ENCODE measurements at regions not wholly inside any gene's neighbourhood (a gene's known extent, or its start where the extent isn't known, plus 50 kb on each side); places are given as distances from the start of the nearest gene placed in this dataset.

DNA sequence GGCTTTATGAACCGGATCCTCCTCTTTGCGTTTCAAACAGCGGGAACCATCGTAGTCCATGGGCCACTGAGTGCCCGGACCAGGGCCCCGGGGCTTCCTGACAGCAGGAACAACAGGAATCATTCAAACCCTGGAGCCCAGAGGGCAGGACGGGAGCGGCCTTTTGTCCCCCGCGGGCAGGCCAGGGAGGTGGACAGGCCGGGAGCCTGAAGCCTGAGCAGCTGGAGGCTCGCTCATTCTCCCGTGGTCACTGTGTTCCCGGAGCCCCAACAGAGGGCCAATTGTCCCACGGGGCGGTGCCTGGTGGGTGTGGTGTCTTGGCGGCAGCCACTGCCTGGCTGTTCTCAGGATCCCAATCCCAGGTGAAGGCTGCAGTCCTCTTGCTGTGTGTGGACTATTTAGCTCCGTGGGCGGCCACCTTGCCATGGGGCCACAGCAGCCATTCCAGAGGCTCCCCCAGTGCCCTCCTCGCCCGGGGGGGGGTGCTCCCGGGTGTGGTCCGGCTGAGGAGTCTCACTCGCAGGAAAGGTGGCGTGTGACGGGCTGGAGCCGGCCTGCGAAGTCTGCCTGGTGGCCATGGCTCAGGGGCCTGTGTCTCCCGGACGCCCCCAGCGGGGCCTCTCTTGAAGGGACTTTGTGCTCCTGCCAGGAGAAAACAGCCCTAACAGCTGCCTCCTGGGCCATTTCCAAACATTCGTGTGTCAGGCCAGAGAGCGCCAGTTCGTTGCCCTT is 77.2 kb upstream of the BHLHE23 start:
- DNase-seq = no peak

DNA sequence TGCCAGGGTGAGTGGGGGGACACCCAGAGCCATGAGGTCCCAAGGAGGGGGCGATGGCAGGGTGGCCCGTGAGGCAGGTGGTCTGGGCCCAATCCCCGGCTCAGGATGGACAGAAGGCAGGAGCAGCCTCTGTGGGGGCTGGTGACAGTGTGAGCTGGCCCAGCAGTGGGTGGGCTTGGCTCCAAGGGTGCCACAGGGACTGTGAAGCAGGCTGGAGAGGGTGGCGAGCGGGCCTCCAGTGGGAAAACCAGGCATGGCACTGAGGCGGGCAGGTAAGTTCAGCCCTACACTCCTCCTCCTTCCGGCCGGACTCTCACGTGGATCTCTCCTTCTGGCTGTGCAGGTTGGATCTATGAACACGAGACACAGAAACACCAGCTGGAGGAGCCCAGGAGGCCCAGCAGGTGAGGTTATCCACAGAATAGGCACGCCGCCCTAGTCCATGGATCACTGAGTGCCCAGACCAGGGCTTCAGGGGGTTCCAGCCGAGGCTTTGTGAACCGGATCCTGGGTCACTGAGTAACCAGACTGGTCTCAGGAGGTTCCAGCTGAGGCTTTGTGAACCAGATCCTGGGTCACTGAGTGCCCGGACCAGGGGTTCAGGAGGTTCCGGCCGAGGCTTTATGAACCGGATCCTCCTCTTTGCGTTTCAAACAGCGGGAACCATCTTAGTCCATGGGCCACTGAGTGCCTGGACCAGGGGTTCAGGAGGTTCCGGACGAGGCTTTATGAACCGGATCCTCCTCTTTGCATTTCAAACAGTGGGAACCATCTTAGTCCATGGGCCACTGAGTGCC is 76.4 kb upstream of the BHLHE23 start:
- DNase-seq = no peak

- DNase-seq = no peak
Observed at GRCh38 chr20:63082308-63082938, 75.7 kb upstream of the BHLHE23 start.

DNA sequence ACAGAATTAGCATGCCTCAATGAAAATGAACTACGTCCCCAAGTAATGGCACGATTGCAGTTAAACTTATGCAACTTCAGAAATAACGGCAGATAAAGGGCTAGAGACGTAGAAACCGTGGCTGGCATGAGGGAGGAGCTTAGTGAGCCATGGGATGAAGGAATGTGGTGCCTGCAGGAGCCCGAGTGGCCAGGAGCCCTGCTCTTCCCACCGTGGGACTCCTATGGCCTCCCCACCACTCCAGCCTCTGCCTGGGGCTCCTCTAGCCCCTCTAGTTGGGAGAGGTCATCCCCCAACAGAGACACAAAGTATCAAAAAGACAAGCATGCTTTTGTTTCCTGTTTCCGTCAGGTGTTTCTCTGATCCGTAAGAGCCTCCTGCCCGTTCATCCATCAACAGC is 75.1 kb upstream of the BHLHE23 start:
- no peak for DNase-seq

DNA sequence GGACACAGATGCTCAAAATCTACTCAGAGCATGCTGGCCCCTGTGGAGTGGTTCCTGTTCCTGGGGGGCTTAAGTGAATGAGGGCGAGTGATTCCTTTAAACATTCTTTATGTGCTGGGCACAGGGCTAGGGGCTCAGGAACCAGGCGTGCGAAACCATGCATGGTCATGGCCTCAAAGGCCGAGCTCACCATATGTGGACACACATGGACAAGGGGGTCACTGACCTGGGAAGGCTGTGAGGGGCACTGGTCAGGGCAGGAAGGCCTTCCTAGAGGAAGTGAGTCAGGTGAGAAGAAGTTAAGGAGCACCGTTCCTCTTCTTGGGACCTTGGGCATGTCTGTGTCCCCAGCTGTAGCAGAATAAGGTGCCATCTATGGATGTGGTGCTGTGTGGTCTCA is 74.6 kb upstream of the BHLHE23 start:
- DNase-seq = no peak

- no peak for DNase-seq
Observed at GRCh38 chr20:63080811-63081210, 74.0 kb upstream of the BHLHE23 start.

GRCh38 chr20:63080411-63080810 is 73.6 kb upstream of the BHLHE23 start:
- DNase-seq = no peak

DNA sequence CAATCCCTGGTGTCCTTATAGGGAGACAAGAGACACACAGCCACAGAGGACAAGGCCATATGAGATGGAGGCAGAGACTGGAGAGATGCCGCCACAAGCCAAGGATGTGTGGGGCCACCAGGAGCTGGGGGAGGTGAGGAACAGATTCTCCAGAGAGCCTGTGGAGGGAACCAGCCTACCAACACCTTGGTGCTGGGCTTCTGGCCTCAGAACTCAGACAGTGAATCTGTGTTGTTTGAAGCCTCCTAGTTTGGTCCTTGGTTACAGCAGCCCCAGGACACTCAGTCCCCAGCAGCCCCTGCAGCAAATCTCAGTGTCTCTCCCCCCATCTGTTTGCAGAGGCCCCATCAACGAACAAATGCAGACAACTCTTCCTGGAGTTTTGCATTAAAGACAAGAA is 73.2 kb upstream of the BHLHE23 start:
- DNase-seq = no peak

DNA sequence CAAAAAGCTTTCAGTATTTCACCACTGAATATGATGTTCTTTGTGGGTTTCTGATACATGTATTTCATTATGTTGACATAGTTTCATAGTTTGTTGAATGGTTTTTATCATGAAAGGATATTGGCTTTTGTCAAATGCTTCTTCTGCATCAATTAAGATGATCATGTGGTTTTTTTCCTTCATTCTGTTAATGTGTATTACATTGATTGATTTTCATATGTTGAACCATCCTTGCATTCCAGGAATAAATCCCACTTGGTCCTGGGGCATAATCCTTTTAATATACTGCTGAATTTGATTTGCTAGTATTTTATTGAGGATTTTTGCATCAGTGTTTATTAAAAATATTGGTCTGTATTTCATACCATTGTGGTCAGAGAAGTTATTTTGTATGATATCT is 70.9 kb upstream of the BHLHE23 start:
- no peak for DNase-seq

- no peak for DNase-seq
Observed at GRCh38 chr20:63076421-63076820, 69.7 kb upstream of the BHLHE23 start.

DNA sequence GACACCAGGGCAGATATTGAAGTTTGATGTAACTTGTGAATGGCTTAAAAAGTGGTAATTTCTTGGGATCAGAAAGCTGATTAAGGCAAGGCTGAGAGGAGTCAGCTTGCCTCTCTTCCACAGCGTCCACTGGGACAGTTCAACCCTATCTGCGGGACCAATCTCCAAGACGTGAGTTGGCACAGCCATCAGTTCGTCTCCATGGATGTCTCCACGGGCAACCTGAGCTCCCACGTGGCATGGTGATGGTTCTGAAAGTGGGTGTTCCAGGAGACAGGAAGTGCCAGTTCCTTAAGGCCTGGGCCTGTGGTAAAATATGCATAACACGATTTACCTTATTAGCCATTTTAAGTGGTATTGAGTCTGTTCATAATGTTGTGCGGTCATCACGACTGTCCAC is 67.9 kb upstream of the BHLHE23 start:
- no peak for DNase-seq

GRCh38 chr20:63074182-63074581 is 67.4 kb upstream of the BHLHE23 start:
- no peak for DNase-seq

DNA sequence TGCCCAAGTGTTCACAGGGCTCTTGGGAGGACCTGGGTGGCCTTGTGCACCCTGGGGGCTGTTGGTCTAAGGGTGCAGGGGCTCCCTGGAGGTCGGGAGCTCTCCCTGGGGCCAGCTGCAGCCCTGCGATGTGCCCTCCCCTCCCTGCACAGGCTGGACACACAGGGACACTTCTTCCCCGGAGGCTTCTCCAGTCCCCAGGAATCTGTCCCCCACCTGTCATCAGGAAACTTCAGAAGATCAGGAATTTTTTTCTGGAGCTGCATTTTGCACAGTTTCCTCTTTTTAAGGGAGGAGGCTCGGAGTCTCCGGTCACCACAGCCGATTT is 66.9 kb upstream of the BHLHE23 start:
- DNase-seq = no peak

DNA sequence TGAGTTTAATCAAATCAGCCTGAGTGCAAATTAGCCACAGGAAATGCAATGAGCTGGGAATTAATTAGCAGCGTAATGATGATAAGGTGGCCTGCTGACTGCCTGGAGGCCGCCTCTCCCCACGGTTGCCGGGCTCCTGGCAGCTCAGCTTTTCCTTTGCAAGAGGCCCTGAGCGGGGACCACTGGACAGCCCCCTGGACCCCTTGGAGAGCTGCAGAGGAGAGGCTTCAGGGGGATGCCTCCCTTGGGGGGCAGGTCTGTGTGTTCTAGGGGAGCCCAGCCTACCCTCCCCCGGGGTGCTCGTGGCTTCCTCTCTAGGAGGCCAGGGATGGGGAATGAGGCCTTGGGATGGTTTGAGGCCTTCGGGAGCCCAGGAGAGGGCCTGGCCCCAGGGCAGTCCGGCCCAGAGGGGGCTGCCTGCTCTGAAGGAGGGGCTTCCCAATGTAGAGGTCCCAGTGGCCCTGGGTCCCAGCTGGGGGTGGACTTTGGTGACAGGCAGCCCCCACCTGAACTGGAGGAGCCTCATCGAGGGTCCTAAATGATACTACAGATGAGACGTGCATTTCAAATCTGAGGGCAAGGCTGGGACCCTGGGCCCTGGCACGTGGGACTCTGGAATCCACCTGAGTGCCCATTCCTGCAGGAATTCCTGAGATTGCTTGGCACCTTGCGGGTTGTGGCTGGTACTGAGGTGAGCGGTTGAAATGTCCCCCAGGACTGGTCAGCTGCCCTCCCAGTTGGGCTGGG is 66.4 kb upstream of the BHLHE23 start:
- DNase-seq = no peak

GRCh38 chr20:63072231-63072791 is 65.5 kb upstream of the BHLHE23 start:
- DNase-seq = no peak

DNA sequence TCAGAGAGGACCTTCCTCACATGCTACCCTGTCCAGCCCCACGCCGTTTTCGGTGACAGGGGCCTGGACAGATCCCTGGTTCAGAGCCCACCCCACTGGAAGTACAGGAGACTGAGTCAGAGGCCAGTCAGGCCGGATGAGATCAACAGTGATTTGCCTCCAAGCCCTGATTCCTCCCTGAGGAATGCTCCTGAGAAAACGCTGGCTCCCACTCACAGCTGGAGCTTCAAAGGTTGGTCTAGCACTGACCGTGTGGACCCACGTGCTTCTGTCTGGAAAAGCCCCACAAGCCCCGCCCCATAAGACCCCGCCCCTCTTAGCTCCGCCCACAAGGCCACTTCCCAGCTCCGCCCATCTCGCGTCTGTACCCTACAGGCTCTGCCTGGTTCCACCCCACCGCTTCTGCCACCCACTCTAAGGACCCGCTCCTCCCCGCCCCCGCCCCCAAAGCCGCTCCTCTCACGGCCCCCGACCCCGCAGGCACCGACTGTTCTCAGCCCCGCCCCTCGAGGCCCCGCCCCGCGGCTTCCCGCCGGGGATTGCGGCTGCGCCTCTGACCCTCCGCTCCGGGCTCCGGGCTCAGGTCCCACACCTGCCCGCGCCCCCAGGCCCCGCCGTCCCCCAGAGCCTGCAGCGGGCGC is 64.9 kb upstream of the BHLHE23 start:
- no peak for DNase-seq

- DNase-seq = no peak
Observed at GRCh38 chr20:63070771-63071540, 64.2 kb upstream of the BHLHE23 start.

GRCh38 chr20:63070301-63070625 is 63.5 kb upstream of the BHLHE23 start:
- no peak for DNase-seq

DNA sequence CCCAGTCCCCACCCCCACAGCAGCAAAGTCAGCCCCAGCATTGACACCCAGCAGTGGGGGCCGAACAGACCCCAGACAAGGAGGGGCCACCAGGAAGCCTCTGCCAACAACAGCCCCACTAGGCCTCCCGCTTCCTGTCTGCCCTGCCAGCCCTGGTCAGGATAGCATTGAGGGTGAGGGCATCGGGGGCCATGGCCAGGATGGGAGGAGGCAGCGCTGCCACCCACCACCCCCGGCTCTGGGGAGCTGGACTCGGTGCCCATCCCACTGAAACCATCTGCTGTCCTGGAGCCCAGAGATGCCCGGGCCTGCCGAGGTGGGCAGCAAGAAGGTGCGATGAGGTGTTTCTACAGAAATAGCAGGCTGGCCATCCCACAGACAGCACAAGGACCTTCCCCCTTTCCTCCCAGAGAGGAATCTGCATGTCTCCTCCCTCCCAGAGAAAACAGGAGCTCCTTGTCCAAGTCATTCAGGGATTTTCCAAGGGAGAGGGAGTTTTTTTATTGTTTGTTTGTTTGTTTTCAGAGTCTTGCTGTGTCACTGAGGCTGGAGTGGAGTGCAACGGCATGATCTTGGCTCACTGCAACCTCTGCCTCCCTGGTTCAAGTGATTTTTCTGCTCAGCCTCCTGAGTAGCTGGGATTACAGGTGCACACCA is 62.1 kb upstream of the BHLHE23 start:
- no peak for DNase-seq

- DNase-seq = no peak
Observed at GRCh38 chr20:63067721-63068560, 61.2 kb upstream of the BHLHE23 start.

DNA sequence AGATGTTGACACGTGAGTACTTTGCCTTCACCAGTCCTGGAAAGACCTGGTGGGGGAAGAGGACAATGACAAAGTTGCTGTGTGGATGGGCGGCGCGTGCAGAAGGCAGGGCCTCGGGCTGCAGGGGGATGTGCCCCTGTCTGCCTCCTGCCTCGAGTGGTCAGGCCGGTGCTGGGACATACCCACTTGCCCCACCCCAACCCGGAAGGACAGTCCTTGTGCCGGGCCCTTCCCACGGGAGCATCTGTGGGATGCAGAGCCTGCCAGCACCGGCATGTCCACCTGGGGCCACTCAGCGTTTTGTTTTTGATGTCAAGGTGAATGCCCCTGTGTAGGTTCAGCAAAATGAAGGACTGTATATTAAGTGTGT is 60.5 kb upstream of the BHLHE23 start:
- DNase-seq = no peak

Data from DMS 273 treated with DMSO at 0.1 percent for 48 hours (cell line).